ENCODE measurements at regions not wholly inside any gene's neighbourhood (a gene's known extent, or its start where the extent isn't known, plus 50 kb on each side); places are given as distances from the start of the nearest gene placed in this dataset.

GRCh38 chr10:10819206-10819856 is 198.3 kb upstream of the CELF2 start:
- H3K9me2 ChIP-seq (ENCODE audit: low read depth, low read length), result no peaks in the 10 kb centered on the region
- no peak overlapping the region for H2AFZ ChIP-seq (ENCODE audit: low read length)
- H3K4me2 ChIP-seq (ENCODE audit: low read length), result no peak overlapping the region
- H3K9ac ChIP-seq (ENCODE audit: low read length), result no peak overlapping the region
- no peaks in the 10 kb centered on the region for H3K36me3 ChIP-seq (ENCODE audit: insufficient read depth, low read length)
- no peak overlapping the region for H3K27ac ChIP-seq (ENCODE audit: low read depth, low read length, poor library complexity, severe bottlenecking)
- TF ChIP-seq EZH2 (IDR thresholded peaks at IDR 0.05; ENCODE audit: borderline replicate concordance, low read length) (no peak), CTCF (IDR thresholded peaks at IDR 0.05; ENCODE audit: low read length) (no peak)
- no peaks in the 10 kb centered on the region for H4K20me1 ChIP-seq (ENCODE audit: insufficient read depth, low read length)
- no peaks in the 10 kb centered on the region for H3K27me3 ChIP-seq (ENCODE audit: insufficient read depth, low read length)
- H3F3A ChIP-seq (ENCODE audit: insufficient read depth, low read length), result no peaks in the 10 kb centered on the region
- no peaks in the 10 kb centered on the region for H3K4me1 ChIP-seq (ENCODE audit: insufficient read depth, low read length, severe bottlenecking)
- no peaks in the 10 kb centered on the region for H3K79me2 ChIP-seq (ENCODE audit: insufficient read depth, low read length)
- no peak overlapping the region for H3K4me3 ChIP-seq (ENCODE audit: low read depth, low read length, poor library complexity, severe bottlenecking)
- no peaks in the 10 kb centered on the region for H3K9me3 ChIP-seq (ENCODE audit: low read length)

- no peak overlapping the region for H2AFZ ChIP-seq (ENCODE audit: low read length)
Observed at GRCh38 chr10:10821926-10822325, 195.7 kb upstream of the CELF2 start.

GRCh38 chr10:10824591-10825148 is 193.0 kb upstream of the CELF2 start:
- Histone ChIP-seq H3K4me3 (ENCODE audit: low read depth, low read length, poor library complexity, severe bottlenecking) (no peak overlapping the region), H2AFZ (ENCODE audit: low read length) (no peak overlapping the region), H3K4me1 (ENCODE audit: insufficient read depth, low read length, severe bottlenecking) (no peaks in the 10 kb centered on the region), H3K9me3 (ENCODE audit: low read length) (no peaks in the 10 kb centered on the region), H3K79me2 (ENCODE audit: insufficient read depth, low read length) (no peaks in the 10 kb centered on the region), H3F3A (ENCODE audit: insufficient read depth, low read length) (no peaks in the 10 kb centered on the region), H3K9ac (ENCODE audit: low read length) (no peak overlapping the region), H3K4me2 (ENCODE audit: low read length) (no peak overlapping the region), H3K9me2 (ENCODE audit: low read depth, low read length) (no peaks in the 10 kb centered on the region), H3K27ac (ENCODE audit: low read depth, low read length, poor library complexity, severe bottlenecking) (no peak overlapping the region), H4K20me1 (ENCODE audit: insufficient read depth, low read length) (no peaks in the 10 kb centered on the region), H3K36me3 (ENCODE audit: insufficient read depth, low read length) (no peaks in the 10 kb centered on the region), H3K27me3 (ENCODE audit: insufficient read depth, low read length) (no peaks in the 10 kb centered on the region)
- TF ChIP-seq EZH2 (IDR thresholded peaks at IDR 0.05; ENCODE audit: borderline replicate concordance, low read length) (no peak), CTCF (IDR thresholded peaks at IDR 0.05; ENCODE audit: low read length) (no peak)

More at GRCh38 chr10:10821926-10822325, 195.7 kb upstream of the CELF2 start:
- Histone ChIP-seq H3K9me3 (ENCODE audit: low read length) (no peaks in the 10 kb centered on the region), H4K20me1 (ENCODE audit: insufficient read depth, low read length) (no peaks in the 10 kb centered on the region), H3K36me3 (ENCODE audit: insufficient read depth, low read length) (no peaks in the 10 kb centered on the region), H3K4me3 (ENCODE audit: low read depth, low read length, poor library complexity, severe bottlenecking) (no peak overlapping the region), H3K9me2 (ENCODE audit: low read depth, low read length) (no peaks in the 10 kb centered on the region), H3K79me2 (ENCODE audit: insufficient read depth, low read length) (no peaks in the 10 kb centered on the region), H3F3A (ENCODE audit: insufficient read depth, low read length) (no peaks in the 10 kb centered on the region), H3K4me1 (ENCODE audit: insufficient read depth, low read length, severe bottlenecking) (no peaks in the 10 kb centered on the region), H3K4me2 (ENCODE audit: low read length) (no peak overlapping the region), H3K9ac (ENCODE audit: low read length) (no peak overlapping the region), H3K27me3 (ENCODE audit: insufficient read depth, low read length) (no peaks in the 10 kb centered on the region), H3K27ac (ENCODE audit: low read depth, low read length, poor library complexity, severe bottlenecking) (no peak overlapping the region)
- TF ChIP-seq CTCF (IDR thresholded peaks at IDR 0.05; ENCODE audit: low read length), result no peak
- TF ChIP-seq EZH2 (IDR thresholded peaks at IDR 0.05; ENCODE audit: borderline replicate concordance, low read length), result no peak
